Cardiac muscle cell (in vitro differentiated cells and primary cell): ENCODE measurements at regions not wholly inside any gene's neighbourhood (a gene's known extent, or its start where the extent isn't known, plus 50 kb on each side); places are given as distances from the start of the nearest gene placed in this dataset.

ENCODE experiments used
- DNase-seq, 2 donors: peaks; one replicate each; pipeline versions ENCODE4 v3.0.0 to v3.0.0-alpha.2; 2010 to 2017; ENCODE audit warnings: low read depth in 1 of 2, low spot score in 1 of 2
- H3K27ac ChIP-seq: fragments of 200-600 bp; sonication (generic); 2 replicates; pipeline ENCODE4 v1.5.1; 2016
- H3K27me3 ChIP-seq: fragments of 200-600 bp; sonication (generic); 2 replicates; pipeline ENCODE4 v1.6.0; 2016; ENCODE audit warnings: control low read depth
- H3K36me3 ChIP-seq: fragments of 200-600 bp; sonication (generic); 2 replicates; pipeline ENCODE4 v1.5.1; 2016; ENCODE audit warnings: control low read depth
- H3K4me1 ChIP-seq: fragments of 200-600 bp; sonication (generic); 2 replicates; pipeline ENCODE4 v1.8.1; 2017; ENCODE audit warnings: low read depth, mild to moderate bottlenecking, mixed run types
- H3K4me3 ChIP-seq: fragments of 200-600 bp; sonication (generic); 2 replicates; pipeline ENCODE4 v1.5.1; 2016; ENCODE audit warnings: mild to moderate bottlenecking
- H3K9me3 ChIP-seq: fragments of 200-600 bp; sonication (generic); 2 replicates; pipeline ENCODE4 v1.5.1; 2017; ENCODE audit warnings: low read depth, mild to moderate bottlenecking, control low read depth
- CTCF ChIP-seq: IDR thresholded peaks from 2 replicates; pipeline ENCODE4 v1.5.1; 2012; ENCODE audit warnings: low read depth, mild to moderate bottlenecking, low read length

DNA sequence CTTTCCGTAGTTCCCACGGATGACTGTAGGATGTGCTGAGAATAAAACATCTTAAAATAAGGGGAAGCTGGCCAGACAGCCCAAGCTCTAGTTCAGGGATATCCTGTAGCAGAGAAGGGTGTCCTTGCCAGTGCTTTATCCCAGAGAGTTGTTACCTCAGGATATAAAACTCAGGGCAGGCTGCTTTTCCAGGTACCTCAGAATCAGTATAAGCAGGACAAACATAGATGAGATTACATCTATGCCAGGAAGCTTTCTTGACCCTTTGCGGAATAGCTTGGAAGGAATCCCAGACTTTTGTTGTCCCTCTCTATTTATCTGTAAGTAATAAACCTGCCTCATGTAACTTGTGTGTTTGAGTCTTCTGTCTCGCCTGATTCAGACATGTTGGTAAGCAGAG lies 565.7 kb downstream of the PRDM9 start:
- no peak for TF ChIP-seq CTCF
- H3K27me3 ChIP-seq: no peaks in the 10 kb centered on the region
- no peak for DNase-seq
- H3K4me3 ChIP-seq: no peak overlapping the region
- no peaks in the 10 kb centered on the region for H3K4me1 ChIP-seq
- H3K27ac ChIP-seq: no peak overlapping the region
- no peaks in the 10 kb centered on the region for H3K36me3 ChIP-seq
- no peaks in the 10 kb centered on the region for H3K9me3 ChIP-seq

DNA sequence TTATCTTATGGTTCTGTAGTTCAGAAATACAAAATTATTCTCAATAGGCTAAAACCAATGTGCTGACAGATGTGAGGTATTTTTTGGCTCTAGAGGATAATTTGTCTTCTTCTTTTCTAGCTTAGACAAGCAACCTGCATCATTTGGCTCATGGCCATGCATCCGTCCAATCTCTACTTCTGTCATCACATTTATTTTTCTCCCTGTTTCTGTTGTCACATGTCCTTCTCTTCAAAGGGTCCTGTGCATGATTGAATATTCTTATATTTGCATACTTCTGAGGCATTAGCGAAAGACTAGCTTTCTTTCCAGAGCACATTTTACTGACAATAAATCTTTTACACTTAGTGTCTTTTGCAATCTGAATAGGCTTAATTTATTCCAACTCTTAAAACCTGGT lies 564.7 kb downstream of the CDH10 start:
- TF ChIP-seq CTCF: no peak
- H3K4me1 ChIP-seq: no peaks in the 10 kb centered on the region
- no peak overlapping the region for H3K27ac ChIP-seq
- DNase-seq: no peak
- no peak overlapping the region for H3K4me3 ChIP-seq
- H3K36me3 ChIP-seq: no peaks in the 10 kb centered on the region
- no peaks in the 10 kb centered on the region for H3K27me3 ChIP-seq
- no peaks in the 10 kb centered on the region for H3K9me3 ChIP-seq

GRCh38 chr5:24094081-24094679 lies 550.6 kb downstream of the CDH10 start:
- Histone ChIP-seq H3K27ac (no peak overlapping the region), H3K4me3 (no peak overlapping the region), H3K4me1 (no peaks in the 10 kb centered on the region), H3K27me3 (no peaks in the 10 kb centered on the region), H3K36me3 (no peaks in the 10 kb centered on the region), H3K9me3 (no peaks in the 10 kb centered on the region)
- no peak for TF ChIP-seq CTCF
- no peak for DNase-seq

GRCh38 chr5:24102010-24102409 lies 542.8 kb downstream of the CDH10 start:
- no peaks in the 10 kb centered on the region for H3K36me3 ChIP-seq
- TF ChIP-seq CTCF: no peak
- no peaks in the 10 kb centered on the region for H3K27me3 ChIP-seq
- no peak for DNase-seq
- H3K27ac ChIP-seq: no peak overlapping the region
- H3K9me3 ChIP-seq: no peaks in the 10 kb centered on the region
- no peak overlapping the region for H3K4me3 ChIP-seq
- no peaks in the 10 kb centered on the region for H3K4me1 ChIP-seq

DNA sequence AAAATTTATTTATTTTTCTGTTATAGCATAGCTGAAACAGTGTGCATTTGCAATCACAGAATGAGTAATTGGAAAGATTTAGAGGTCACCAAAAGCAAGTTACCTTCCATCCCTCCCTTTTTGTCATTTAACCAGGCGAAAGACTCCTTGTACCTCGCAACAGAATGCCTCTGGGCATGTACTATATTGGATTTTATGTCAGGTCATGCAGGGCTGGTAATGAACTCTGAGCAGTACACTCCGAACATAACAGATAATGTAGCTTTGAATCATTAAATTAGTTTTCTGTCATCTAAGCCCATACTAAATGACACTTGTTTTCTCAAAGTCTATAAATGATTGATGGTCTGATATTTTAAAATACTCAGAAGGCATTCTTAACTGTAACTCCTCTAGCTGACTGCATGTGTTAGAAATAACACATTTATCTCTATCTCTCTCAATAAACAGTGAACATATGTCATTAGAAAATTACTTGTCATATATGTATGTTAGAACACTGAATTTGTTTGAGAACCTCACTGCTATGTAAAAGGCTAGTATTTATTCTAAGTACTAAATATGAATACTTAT lies 541.2 kb downstream of the CDH10 start:
- no peak overlapping the region for H3K27ac ChIP-seq
- no peak overlapping the region for H3K4me3 ChIP-seq
- H3K9me3 ChIP-seq: no peaks in the 10 kb centered on the region
- H3K27me3 ChIP-seq: no peaks in the 10 kb centered on the region
- DNase-seq: no peak
- no peak for TF ChIP-seq CTCF
- H3K4me1 ChIP-seq: peaks cover 2% of the 10 kb centered on the region
- no peaks in the 10 kb centered on the region for H3K36me3 ChIP-seq
